ENCODE measurements at regions not wholly inside any gene's neighbourhood (a gene's known extent, or its start where the extent isn't known, plus 50 kb on each side); places are given as distances from the start of the nearest gene placed in this dataset.
A peak's percentile ranks its signal among the peaks of the same experiment; 100 is the strongest.
"Not testable (repeated sequence)": the region's sequence is repeated elsewhere in the genome, so short reads cannot be mapped to it uniquely, and the experiment has no call there.

GRCh38 chr3:72516361-72516760 lies 331.9 kb downstream of the SHQ1 start:
- H3K4me1 ChIP-seq = peaks cover 10% of the 10 kb centered on the region
- H3K27me3 ChIP-seq = no peaks in the 10 kb centered on the region
- H3K9me3 ChIP-seq = no peaks in the 10 kb centered on the region
- no peak for DNase-seq
- H3K4me3 ChIP-seq (ENCODE audit: low read depth, low read length) = no peak overlapping the region
- no peaks in the 10 kb centered on the region for H3K36me3 ChIP-seq
- TF ChIP-seq CTCF (IDR thresholded peaks at IDR 0.05; ENCODE audit: low read depth, low read length) = no peak

- no peak for TF ChIP-seq CTCF (IDR thresholded peaks at IDR 0.05; ENCODE audit: low read depth, low read length)
- H3K4me3 ChIP-seq (ENCODE audit: low read depth, low read length) = no peak overlapping the region
- no peaks in the 10 kb centered on the region for H3K27me3 ChIP-seq
- H3K4me1 ChIP-seq = peaks cover 10% of the 10 kb centered on the region
- no peaks in the 10 kb centered on the region for H3K9me3 ChIP-seq
- no peak for DNase-seq
- no peaks in the 10 kb centered on the region for H3K36me3 ChIP-seq
Observed at GRCh38 chr3:72515941-72516340, 332.3 kb downstream of the SHQ1 start.

- no peak for DNase-seq
- no peak overlapping the region for H3K4me3 ChIP-seq (ENCODE audit: low read depth, low read length)
- no peaks in the 10 kb centered on the region for H3K9me3 ChIP-seq
- TF ChIP-seq CTCF (IDR thresholded peaks at IDR 0.05; ENCODE audit: low read depth, low read length) = no peak
- H3K36me3 ChIP-seq = no peaks in the 10 kb centered on the region
- peaks cover 13% of the 10 kb centered on the region for H3K4me1 ChIP-seq
- no peaks in the 10 kb centered on the region for H3K27me3 ChIP-seq
Observed at GRCh38 chr3:72515281-72515680, 333.0 kb downstream of the SHQ1 start.

GRCh38 chr3:72510247-72510646 lies 338.0 kb downstream of the SHQ1 start:
- Histone ChIP-seq H3K4me1 (peaks cover 11% of the 10 kb centered on the region; the same call in 1 of the 2 replicates), H3K9me3 (no peaks in the 10 kb centered on the region), H3K36me3 (no peaks in the 10 kb centered on the region), H3K4me3 (ENCODE audit: low read depth, low read length) (no peak overlapping the region), H3K27me3 (no peaks in the 10 kb centered on the region)
- no peak for TF ChIP-seq CTCF (IDR thresholded peaks at IDR 0.05; ENCODE audit: low read depth, low read length)
- DNase-seq = peak; percentile 35

- Histone ChIP-seq H3K4me1 (peaks cover 11% of the 10 kb centered on the region; the same call in 1 of the 2 replicates), H3K4me3 (ENCODE audit: low read depth, low read length) (no peak overlapping the region), H3K9me3 (no peaks in the 10 kb centered on the region), H3K36me3 (no peaks in the 10 kb centered on the region), H3K27me3 (no peaks in the 10 kb centered on the region)
- TF ChIP-seq CTCF (IDR thresholded peaks at IDR 0.05; ENCODE audit: low read depth, low read length) = no peak
- DNase-seq = no peak
Observed at GRCh38 chr3:72505539-72506405, 342.5 kb downstream of the SHQ1 start.

- H3K4me3 ChIP-seq (ENCODE audit: low read depth, low read length); H3K36me3 ChIP-seq; H3K27me3 ChIP-seq; H3K9me3 ChIP-seq; DNase-seq; H3K4me1 ChIP-seq: not testable (repeated sequence)
Observed at GRCh38 chr3:72497501-72497900, 350.7 kb downstream of the SHQ1 start.

Measured in BE2C (cell line).